GM12878 (cell line): ENCODE measurements at regions not wholly inside any gene's neighbourhood (a gene's known extent, or its start where the extent isn't known, plus 50 kb on each side); places are given as distances from the start of the nearest gene placed in this dataset.

ENCODE experiments used
- ATAC-seq: fragments of 200-7000 bp; cut with Tn5 transposase; 3 replicates; pipeline ENCODE4 v1.9.1; 2020; ENCODE audit warnings: mild to moderate bottlenecking, moderate library complexity
- BruUV-seq: library from RNA; stranded (reverse); fragments of 400-500 nt; replicated peaks from 2 replicates; lab custom pipeline; 2021; lab: Mats Ljungman, UMichigan
- CTCF ChIA-PET: fragments of 300-600 bp; sonication (Branson Sonifier 250); formaldehyde crosslinking; extraction: SDS; loops from one replicate; lab custom pipeline; 2021; ENCODE audit warnings: inconsistent platforms; lab: Yijun Ruan, JAX
- POLR2A ChIA-PET: fragments of 350-600 bp; formaldehyde crosslinking; extraction: SDS; loops from one replicate; lab custom pipeline; 2021; ENCODE audit warnings: inconsistent platforms; lab: Charles Lee
- RAD21 ChIA-PET: fragments of 300-600 bp; sonication (Branson Sonifier 250); formaldehyde crosslinking; loops from one replicate; lab custom pipeline; 2023; ENCODE audit warnings: antibody characterized with exemption; ENCODE audit not compliant: unreplicated experiment; lab: Charles Lee
- SMC1A ChIA-PET: fragments of 300-600 bp; sonication (Branson Sonifier 250); formaldehyde crosslinking; loops from one replicate; lab custom pipeline; 2023; ENCODE audit not compliant: unreplicated experiment, uncharacterized antibody; lab: Charles Lee
- DNase-seq: peaks from one replicate; pipeline ENCODE4 v3.0.0-alpha.2; 2011; ENCODE audit warnings: low read depth, low spot score
- FAIRE-seq: peaks from 3 replicates; lab custom pipeline; 2011; peaks lifted over from hg19 to GRCh38; lab: Jason Lieb, UNC
- H2AFZ ChIP-seq: 2 replicates; pipeline ENCODE4 v1.6.0; 2011; ENCODE audit warnings: low read depth, low read length, control low read depth; ENCODE audit not compliant: control insufficient read depth
- H3K27ac ChIP-seq: 2 replicates; pipeline ENCODE4 v1.5.1; 2011; ENCODE audit warnings: control low read depth; ENCODE audit not compliant: control insufficient read depth, insufficient read depth
- H3K27me3 ChIP-seq, 2 experiments: replicated peaks in 1 of 2; 2 replicates each; pipeline versions ENCODE4 v1.6.0 to v1.6.1; 2011; ENCODE audit warnings: low read length in 1 of 2; ENCODE audit not compliant: control insufficient read depth in 2 of 2, insufficient read depth in 2 of 2
- H3K36me3 ChIP-seq, 2 experiments: 2 replicates each; pipeline ENCODE4 v1.5.1; 2011; ENCODE audit warnings: low read length in 1 of 2; ENCODE audit not compliant: control insufficient read depth in 2 of 2, insufficient read depth in 2 of 2
- H3K4me1 ChIP-seq: 2 replicates; pipeline ENCODE4 v1.6.1; 2011; ENCODE audit warnings: mild to moderate bottlenecking, low read length, moderate library complexity, mixed read lengths; ENCODE audit not compliant: control insufficient read depth, insufficient read depth
- H3K4me2 ChIP-seq: 2 replicates; pipeline ENCODE4 v1.6.0; 2011; ENCODE audit warnings: control low read depth; ENCODE audit not compliant: control insufficient read depth, insufficient read depth
- H3K4me3 ChIP-seq: fragments of 200-600 bp; sonication (generic); 2 replicates; pipeline ENCODE4 v1.5.1; 2016
- H3K79me2 ChIP-seq: 2 replicates; pipeline ENCODE4 v1.6.0; 2011; ENCODE audit warnings: low read length; ENCODE audit not compliant: control insufficient read depth, insufficient read depth
- H3K9ac ChIP-seq: 2 replicates; pipeline ENCODE4 v1.8.0; 2011; ENCODE audit warnings: low read length, control low read depth, mixed read lengths; ENCODE audit not compliant: control insufficient read depth, insufficient read depth
- H3K9me3 ChIP-seq: replicated peaks from 3 replicates; pipeline ENCODE4 v1.5.1; 2011; ENCODE audit warnings: mild to moderate bottlenecking, low read length; ENCODE audit not compliant: control insufficient read depth, insufficient read depth
- H4K20me1 ChIP-seq: 2 replicates; pipeline ENCODE4 v1.6.0; 2011; ENCODE audit not compliant: control insufficient read depth, insufficient read depth
- BRCA1 ChIP-seq: IDR thresholded peaks from 2 replicates; pipeline ENCODE4 v1.6.1; 2011; ENCODE audit warnings: low read depth, low read length, improper control_type of control experiment
- CBX3 ChIP-seq: fragments of 200-600 bp; sonication (generic); IDR thresholded peaks from 2 replicates; pipeline ENCODE4 v1.6.1; 2016; ENCODE audit warnings: low read depth, borderline replicate concordance
- ELK1 ChIP-seq: IDR thresholded peaks from 2 replicates; pipeline ENCODE4 v1.6.1; 2012; ENCODE audit warnings: low read depth, low read length, improper control_type of control experiment
- JUND ChIP-seq: IDR thresholded peaks from 2 replicates; pipeline ENCODE4 v1.6.1; 2012; ENCODE audit warnings: low read depth, mild to moderate bottlenecking, low read length, improper control_type of control experiment, moderate library complexity
- LARP7 ChIP-seq: fragments of 450-650 bp; IDR thresholded peaks from 2 replicates; pipeline ENCODE4 v1.6.1; 2017; ENCODE audit warnings: mild to moderate bottlenecking
- MEF2A ChIP-seq: IDR thresholded peaks from 2 replicates; pipeline ENCODE4 v1.6.1; 2011; ENCODE audit warnings: low read depth, mild to moderate bottlenecking, low read length, moderate library complexity; ENCODE audit not compliant: insufficient read depth
- MTA3 ChIP-seq: IDR thresholded peaks from 2 replicates; pipeline ENCODE4 v1.6.1; 2012; ENCODE audit warnings: low read length, inconsistent platforms, borderline replicate concordance
- NR2C1 ChIP-seq: fragments of 450-650 bp; IDR thresholded peaks from 2 replicates; pipeline ENCODE4 v1.6.1; 2017; ENCODE audit warnings: antibody characterized with exemption, mild to moderate bottlenecking, moderate library complexity
- PRDM15 ChIP-seq: fragments of 450-650 bp; formaldehyde crosslinking; IDR thresholded peaks from 2 replicates; pipeline ENCODE4 v1.4.0; 2020; ENCODE audit warnings: mild to moderate bottlenecking, moderate library complexity
- SMAD1 ChIP-seq: fragments of 450-650 bp; IDR thresholded peaks from 2 replicates; pipeline ENCODE4 v1.6.1; 2018; ENCODE audit warnings: mild to moderate bottlenecking, low read depth; ENCODE audit not compliant: partially characterized antibody
- SMARCA5 ChIP-seq: fragments of 450-650 bp; IDR thresholded peaks from 2 replicates; pipeline ENCODE4 v1.6.1; 2017; ENCODE audit warnings: mild to moderate bottlenecking
- SREBF1 ChIP-seq: IDR thresholded peaks from 2 replicates; pipeline ENCODE4 v1.6.1; 2012; ENCODE audit warnings: mild to moderate bottlenecking, low read length
- SUZ12 ChIP-seq: fragments of 200-600 bp; sonication (generic); IDR thresholded peaks from one replicate; pipeline ENCODE4 v1.6.1; 2018; ENCODE audit warnings: antibody characterized with exemption, mild to moderate bottlenecking; ENCODE audit not compliant: unreplicated experiment
- YY1 ChIP-seq: IDR thresholded peaks from 2 replicates; pipeline ENCODE4 v1.6.1; 2011; ENCODE audit warnings: low read depth, mild to moderate bottlenecking, low read length
- WGBS: methylation state at CpG from one replicate; pipeline ENCODE4 v1.1.6; 2016; ENCODE audit warnings: low lambda C conversion rate; ENCODE audit not compliant: insufficient replicate concordance, insufficient coverage; ENCODE audit errors: missing lambda C conversion rate; 5-methylcytosine and 5-hydroxymethylcytosine counted together
- in situ Hi-C: fragments of 300-500 bp; cut with MboI; formaldehyde crosslinking; loops from 9 replicates; pipeline ENCODE4 v1.14.3; 2018; ENCODE audit warnings: mixed read lengths
- intact Hi-C: fragments of 100-400 bp; cut with micrococcal nuclease; formaldehyde crosslinking; loops from one replicate; pipeline ENCODE4 v1.14.2; 2022; ENCODE audit not compliant: unreplicated experiment
- TF ChIP-seq, protein P1 (sequence below): IDR thresholded peaks from 2 replicates; pipeline ENCODE4 v1.6.1; 2011; ENCODE audit warnings: low read depth, mild to moderate bottlenecking, low read length, moderate library complexity, borderline replicate concordance; ENCODE audit errors: extremely low read depth
- TF ChIP-seq, protein P2 (sequence below): IDR thresholded peaks from 2 replicates; pipeline ENCODE4 v1.6.1; 2012; ENCODE audit warnings: mild to moderate bottlenecking, low read depth, low read length

- TF ChIP-seq PRDM15 (CRISPR knock-in tag) (no peak), LARP7 (no peak)
These were observed 59.8 kb upstream of the RELL1 start (continued) for GRCh38 chr4:37745946-37746345.

DNA sequence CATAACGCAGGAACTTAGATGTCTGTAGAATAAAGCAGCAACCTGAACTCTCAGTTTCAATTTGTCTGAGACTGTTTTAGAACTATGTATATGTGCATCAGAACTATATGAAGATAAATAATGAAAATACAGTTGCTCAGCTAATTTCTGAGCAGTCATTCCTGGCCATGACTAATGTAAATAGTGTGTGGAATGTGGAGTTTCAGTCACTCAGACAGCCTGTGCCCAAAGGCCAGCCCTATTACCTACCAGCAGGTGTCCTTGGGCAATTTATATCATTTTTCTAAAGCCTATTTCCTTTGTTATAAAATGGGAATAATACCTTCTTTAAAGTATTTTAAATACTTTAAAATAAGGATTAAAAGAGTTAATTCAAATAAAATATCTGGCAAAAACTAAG is 56.0 kb upstream of the RELL1 start:
- H3K9ac ChIP-seq: no peak overlapping the region
- no peaks in the 10 kb centered on the region; the same call in 2 of the 3 replicates for H3K9me3 ChIP-seq
- WGBS: 60% methylated on average over 1 of the region's 1 CpG
- H3K79me2 ChIP-seq: no peaks in the 10 kb centered on the region
- intact Hi-C loops: no loop called here
- SMC1A ChIA-PET: interaction anchor here (0.7 to 1.4 kb wide), 4 partner anchors 13 to 263 kb away, joined by 3 to 4 read pairs (median 3); no protein-coding TSS in a partner anchor
- in situ Hi-C loops: no loop called here
- no peaks in the 10 kb centered on the region for H3K4me1 ChIP-seq
- H4K20me1 ChIP-seq: no peaks in the 10 kb centered on the region
- no peak overlapping the region for H2AFZ ChIP-seq
- no peak for ATAC-seq
- DNase-seq: no peak
- H3K4me2 ChIP-seq: no peak overlapping the region
- H3K4me3 ChIP-seq: no peak overlapping the region
- CTCF ChIA-PET: interaction anchor here (1.0 kb wide), 1 partner anchor 53 kb away, joined by 4 read pairs; no protein-coding TSS in a partner anchor
- no peaks in the 10 kb centered on the region for H3K27me3 ChIP-seq
- no TSS peak for BruUV-seq
- RAD21 ChIA-PET: no interaction called here
- H3K36me3 ChIP-seq: no peaks in the 10 kb centered on the region
- H3K27ac ChIP-seq: no peak overlapping the region
- POLR2A ChIA-PET: interaction anchor here (0.5 kb wide), 1 partner anchor 21 kb away, joined by 3 read pairs; no protein-coding TSS in a partner anchor
- FAIRE-seq: no peak
- no peak for TF ChIP-seq SMARCA5
- TF ChIP-seq BRCA1: no peak
- no peak for TF ChIP-seq NR2C1
- no peak for TF ChIP-seq YY1
- no peak for TF ChIP-seq SMAD1
- TF ChIP-seq CBX3: no peak
- TF ChIP-seq, protein P1, sequence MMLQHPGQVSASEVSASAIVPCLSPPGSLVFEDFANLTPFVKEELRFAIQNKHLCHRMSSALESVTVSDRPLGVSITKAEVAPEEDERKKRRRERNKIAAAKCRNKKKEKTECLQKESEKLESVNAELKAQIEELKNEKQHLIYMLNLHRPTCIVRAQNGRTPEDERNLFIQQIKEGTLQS: no peak
- no peak for TF ChIP-seq ELK1
- TF ChIP-seq SREBF1: no peak
- no peak for TF ChIP-seq MTA3
- no peak for TF ChIP-seq MEF2A
- TF ChIP-seq SUZ12: no peak
- no peak for TF ChIP-seq JUND
- TF ChIP-seq, protein P2, sequence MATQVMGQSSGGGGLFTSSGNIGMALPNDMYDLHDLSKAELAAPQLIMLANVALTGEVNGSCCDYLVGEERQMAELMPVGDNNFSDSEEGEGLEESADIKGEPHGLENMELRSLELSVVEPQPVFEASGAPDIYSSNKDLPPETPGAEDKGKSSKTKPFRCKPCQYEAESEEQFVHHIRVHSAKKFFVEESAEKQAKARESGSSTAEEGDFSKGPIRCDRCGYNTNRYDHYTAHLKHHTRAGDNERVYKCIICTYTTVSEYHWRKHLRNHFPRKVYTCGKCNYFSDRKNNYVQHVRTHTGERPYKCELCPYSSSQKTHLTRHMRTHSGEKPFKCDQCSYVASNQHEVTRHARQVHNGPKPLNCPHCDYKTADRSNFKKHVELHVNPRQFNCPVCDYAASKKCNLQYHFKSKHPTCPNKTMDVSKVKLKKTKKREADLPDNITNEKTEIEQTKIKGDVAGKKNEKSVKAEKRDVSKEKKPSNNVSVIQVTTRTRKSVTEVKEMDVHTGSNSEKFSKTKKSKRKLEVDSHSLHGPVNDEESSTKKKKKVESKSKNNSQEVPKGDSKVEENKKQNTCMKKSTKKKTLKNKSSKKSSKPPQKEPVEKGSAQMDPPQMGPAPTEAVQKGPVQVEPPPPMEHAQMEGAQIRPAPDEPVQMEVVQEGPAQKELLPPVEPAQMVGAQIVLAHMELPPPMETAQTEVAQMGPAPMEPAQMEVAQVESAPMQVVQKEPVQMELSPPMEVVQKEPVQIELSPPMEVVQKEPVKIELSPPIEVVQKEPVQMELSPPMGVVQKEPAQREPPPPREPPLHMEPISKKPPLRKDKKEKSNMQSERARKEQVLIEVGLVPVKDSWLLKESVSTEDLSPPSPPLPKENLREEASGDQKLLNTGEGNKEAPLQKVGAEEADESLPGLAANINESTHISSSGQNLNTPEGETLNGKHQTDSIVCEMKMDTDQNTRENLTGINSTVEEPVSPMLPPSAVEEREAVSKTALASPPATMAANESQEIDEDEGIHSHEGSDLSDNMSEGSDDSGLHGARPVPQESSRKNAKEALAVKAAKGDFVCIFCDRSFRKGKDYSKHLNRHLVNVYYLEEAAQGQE: no peak
